Fibroblast of skin of right biceps (primary cell): ENCODE measurements at regions not wholly inside any gene's neighbourhood (a gene's known extent, or its start where the extent isn't known, plus 50 kb on each side); places are given as distances from the start of the nearest gene placed in this dataset.

Experiments
- DNase-seq: peaks from one replicate; pipeline ENCODE4 v3.0.0-alpha.2; 2013

DNA sequence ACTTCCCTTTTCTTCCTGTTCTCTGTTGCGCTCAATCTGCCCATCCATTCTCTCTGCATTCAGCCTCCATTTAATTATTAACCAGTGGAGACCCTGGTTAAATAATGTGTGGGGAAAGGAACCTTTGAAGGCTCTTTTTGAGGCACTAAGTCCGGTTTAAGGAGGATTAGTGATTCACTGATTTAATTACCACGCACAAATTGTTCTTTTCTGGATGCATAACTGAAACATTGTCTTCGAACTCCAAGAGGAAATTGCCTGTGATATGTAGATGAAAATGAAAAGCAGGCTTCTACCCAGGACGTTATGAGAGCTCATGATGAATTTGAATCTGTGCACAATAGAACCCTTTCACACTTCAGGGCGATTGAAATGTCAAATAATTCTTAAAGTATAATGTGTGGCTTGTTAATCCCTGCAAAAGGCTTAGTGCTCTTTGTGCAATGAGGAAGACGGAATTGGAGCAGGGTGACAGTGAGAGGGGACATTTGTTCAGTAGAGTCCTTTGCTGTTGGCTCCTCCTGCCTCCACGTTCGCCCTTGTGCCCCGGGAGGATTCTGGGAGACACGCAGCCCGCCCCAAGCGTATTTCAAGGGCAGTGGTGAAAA, 51.1 kb upstream of the ZNF236 start:
- DNase-seq = no peak

- DNase-seq = no peak
Observed at GRCh38 chr18:76767954-76768353, 54.4 kb upstream of the ZNF236 start.

- no peak for DNase-seq
Observed at GRCh38 chr18:76766429-76766828, 55.9 kb upstream of the ZNF236 start.

DNA sequence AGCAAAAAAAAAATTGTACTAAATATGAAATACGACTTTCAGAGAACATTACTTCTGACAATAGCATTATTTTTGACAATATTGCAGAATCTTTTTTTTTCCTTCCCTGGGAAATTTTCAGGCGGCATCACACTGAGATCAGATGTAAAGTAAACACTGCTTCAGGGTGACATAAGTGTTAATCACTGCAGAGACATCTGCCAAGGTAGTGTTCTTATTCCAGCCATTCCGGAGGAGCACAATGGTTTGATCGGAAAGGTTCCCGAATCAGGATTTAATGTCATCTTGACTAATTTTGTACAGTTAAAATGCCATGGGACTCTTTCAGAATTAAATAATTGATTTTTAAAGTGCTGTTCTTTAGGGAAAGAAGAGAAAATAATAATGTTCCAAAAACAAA, 56.7 kb upstream of the ZNF236 start:
- DNase-seq = no peak

GRCh38 chr18:76764291-76764901, 58.0 kb upstream of the ZNF236 start:
- no peak for DNase-seq

- DNase-seq = no peak
Observed at GRCh38 chr18:76759056-76759455, 63.3 kb upstream of the ZNF236 start.

GRCh38 chr18:76757925-76758324, 64.4 kb upstream of the ZNF236 start:
- no peak for DNase-seq

DNA sequence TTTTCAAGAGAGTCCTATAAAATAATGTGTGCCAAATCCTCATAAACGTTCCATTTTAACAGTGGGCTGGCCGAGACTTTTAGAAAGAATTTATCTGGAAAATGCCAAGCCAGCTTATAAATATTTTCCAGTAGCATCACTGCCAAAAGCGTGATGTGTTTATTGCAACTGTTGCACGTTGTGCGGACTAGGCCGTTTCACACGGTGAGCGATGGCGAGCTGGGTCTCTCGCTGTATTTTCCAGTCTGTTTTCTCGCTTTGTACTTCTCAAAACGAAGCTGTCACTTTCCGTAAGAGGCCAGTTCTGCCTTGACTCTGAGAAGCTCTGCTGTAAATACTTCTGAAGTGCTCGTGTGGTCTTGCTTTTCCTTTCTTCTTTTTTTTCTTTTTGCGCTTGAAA, 65.0 kb upstream of the ZNF236 start:
- DNase-seq = no peak

DNA sequence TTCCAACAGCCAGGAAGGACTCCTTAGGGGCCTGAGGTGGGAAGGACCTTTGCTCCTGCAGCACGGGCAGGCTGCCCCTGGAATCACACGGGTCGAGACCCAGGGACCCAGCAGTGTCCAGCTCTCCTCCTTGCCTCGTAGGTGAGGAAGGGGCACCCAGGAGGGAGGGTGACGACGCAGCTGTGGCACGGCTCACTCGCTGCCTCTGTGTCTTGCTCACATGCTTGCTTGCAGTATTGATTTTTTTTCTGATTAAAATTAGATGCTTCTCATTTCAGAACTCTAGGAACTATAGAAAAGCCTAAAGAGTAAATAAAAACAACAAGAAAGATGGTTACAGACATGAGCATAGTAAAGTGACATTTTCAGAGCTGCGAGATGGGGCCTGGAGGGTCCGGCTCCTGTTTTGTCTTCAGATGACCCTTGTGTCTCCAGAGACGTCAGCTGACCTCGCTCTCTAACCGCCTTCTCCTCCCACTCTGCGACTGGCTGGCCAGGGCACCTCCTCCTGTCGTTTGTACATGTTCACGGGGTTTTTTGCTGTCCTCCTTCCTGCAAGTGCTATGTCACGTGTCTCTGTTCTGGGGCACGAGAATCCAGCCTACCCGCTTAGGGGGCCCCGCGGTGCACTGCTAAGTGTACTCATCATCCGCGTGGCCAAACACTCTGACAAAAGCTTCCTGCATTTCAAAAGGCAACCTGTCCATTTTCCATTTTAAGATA, 65.7 kb upstream of the ZNF236 start:
- DNase-seq = no peak

GRCh38 chr18:76754351-76754750, 68.0 kb upstream of the ZNF236 start:
- DNase-seq = no peak

DNA sequence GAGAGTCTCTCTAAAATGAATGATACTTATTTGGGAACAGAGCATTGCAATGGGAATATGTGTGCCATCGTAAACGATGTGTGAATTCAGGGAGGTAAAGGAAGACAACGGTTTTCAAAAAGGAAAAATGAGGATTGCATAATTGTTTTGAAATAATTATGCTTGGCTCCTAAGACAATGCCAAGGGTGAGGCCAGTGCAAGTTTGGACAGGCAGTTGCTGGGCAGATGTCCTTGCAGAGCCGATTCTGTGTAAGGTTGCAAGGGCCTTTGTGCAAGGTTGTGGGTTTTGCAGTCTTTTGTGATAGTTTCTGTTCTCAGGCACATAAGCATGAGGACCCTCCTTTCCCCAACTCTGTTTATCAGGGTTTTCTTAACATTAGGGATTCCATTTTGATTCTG, 70.0 kb upstream of the ZNF236 start:
- no peak for DNase-seq

- no peak for DNase-seq
Observed at GRCh38 chr18:76750917-76751890, 71.2 kb upstream of the ZNF236 start.

- no peak for DNase-seq
Observed at GRCh38 chr18:76750269-76750668, 72.1 kb upstream of the ZNF236 start.

- DNase-seq = no peak
Observed at GRCh38 chr18:76747676-76748075, 74.7 kb upstream of the ZNF236 start.

DNA sequence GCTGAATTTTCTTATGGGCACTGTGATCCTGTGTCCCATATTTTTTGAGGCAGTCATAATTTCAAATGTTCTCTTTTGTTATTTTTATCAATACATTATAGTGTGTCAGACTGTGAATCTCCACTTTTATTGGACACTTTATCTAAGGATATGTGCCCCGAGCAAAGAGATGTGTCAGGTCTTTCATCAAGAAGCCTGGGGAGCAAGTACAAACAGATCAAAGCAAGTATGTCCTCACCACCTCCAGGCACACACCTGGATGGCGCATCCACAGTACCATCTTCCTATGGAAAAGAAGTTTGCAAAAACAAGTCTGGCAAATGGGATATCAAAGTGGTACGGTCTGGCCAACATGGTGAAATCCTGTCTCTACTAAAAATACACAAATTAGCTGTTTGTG, 81.0 kb upstream of the ZNF236 start:
- DNase-seq = no peak

GRCh38 chr18:76736309-76736708, 86.0 kb upstream of the ZNF236 start:
- DNase-seq = no peak

DNA sequence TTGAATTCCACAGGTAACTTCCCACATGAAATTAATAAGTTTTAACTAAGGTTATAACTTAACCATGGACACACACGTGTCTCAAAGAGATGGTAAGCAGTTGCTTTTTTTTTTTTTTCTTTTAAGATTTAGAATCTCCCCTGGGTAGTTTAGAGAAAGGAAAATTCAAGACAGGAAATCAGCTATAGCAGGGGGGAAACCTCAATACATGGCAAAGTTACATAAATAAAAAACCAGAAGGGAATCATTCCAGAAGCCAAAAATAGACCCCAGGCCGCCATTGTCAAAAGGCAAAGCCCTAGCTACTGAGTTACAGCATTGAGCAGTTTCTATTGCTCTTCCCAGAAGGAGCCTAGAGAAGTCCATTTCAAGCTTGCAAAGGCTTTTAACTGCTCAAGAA, 91.5 kb upstream of the ZNF236 start:
- DNase-seq = no peak

DNA sequence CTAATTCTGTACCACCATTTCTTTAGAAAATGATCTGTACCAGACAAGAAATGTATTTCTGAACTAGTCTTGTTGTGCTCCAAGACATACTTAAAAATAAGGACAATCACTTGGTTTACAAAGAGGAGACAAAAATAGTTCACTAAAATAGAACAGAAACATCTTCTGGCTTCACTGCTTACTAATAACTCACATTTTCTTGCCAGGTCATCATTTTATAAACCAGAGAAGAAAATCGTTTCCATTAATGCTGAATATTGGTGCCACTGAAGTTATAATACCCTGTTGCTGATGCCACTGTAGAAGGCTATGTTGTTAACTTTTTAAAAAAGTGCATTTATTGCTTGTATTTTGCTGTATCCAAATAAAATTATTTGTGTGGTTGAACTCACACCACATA, 94.8 kb upstream of the ZNF236 start:
- DNase-seq = no peak

- DNase-seq = no peak
Observed at GRCh38 chr18:76725445-76725844, 96.9 kb upstream of the ZNF236 start.

DNA sequence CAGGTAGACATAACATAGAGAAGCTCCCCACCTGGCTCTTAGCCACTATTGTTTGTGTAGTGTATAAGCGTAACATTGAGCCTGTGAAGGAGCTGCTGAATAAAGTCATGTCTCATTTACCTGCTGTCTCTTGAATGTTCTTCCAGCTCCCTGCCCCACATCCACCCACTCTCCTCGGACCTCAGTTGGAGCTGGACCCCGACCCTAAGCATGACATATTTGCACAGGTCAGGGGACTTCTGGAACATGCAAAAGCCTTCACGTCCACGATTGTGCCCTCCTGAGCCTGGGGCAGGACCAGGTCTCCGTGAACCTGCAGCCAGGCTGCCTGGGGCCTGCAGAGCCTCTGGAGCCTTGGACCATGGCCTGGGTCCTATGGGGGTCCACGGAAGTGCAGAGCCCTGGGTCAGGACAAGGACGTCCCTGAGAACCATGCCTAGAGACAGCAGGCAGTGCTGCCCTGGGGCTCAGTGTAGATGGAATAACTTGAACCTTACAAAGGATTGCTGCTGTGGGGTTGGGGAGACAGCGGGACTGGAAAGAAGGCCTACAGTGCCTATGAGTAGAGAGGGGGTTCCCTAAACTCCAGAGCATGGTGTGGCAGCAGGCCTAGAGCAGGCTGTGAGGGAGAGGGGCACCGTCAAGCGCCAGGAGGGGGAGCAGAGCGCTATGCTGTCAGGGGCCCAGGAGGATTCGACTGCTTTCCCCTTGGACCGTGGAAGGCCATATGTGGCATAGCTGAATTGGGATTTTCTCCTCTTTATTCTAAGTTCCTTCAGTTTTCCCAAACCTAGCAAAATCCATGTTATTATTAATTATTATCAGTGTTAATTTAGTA, 99.9 kb upstream of the ZNF236 start:
- no peak for DNase-seq

DNA sequence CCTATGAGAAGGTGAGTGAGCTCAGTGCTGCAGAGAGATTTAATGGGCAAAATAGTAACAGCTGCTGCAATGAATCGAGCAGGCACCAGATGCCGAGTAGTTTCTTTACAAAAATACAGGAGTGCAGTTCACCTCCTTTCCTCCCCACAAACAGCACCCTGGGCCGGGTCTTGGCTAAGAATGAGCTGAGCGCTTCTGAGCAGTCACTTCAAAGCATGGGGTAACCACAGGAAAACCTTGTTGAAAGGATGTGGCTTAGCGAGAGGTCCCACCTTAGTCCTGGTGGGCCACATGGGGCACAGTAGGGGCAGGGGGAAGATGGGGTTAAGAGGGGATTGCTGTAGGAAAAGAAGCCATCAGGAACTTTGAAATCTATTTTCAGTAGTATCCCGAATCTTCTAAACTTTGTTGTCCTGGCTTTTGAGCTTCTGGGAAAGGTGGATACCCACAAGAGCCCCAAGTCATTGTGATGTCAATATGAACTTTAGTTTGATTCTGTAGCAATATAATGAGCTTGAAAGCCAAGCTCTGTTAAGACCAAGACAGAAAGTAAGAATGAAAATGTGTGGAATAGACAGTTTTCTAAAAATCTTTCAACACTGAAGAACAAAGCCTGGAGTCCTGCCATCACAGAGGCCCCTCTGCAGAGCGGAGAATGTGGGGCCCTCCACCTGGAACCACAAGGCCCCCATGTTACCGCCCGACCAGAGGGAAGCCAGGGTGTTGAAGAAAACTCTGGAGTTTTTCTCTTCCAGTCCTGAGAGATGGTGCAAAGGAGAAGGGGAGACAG, 101.0 kb upstream of the ZNF236 start:
- no peak for DNase-seq

DNA sequence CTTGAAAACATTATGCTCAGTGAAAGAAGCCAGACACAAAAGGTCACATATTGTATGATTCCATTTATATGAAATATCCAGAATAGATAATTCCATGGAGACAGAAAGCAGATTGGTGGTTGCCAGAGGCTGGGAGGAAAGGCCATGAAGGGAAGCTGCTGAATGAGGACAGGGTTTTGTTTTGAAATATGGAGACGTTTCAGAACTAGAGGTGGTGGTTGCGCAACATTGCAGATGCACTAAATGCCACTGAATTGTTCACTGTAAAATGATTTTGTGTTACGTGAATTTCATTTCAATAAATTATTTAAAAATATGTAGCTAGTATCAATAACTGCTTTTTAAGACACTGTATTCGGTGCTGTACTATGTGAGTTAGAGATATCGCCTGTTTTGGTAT, 101.7 kb upstream of the ZNF236 start:
- DNase-seq = no peak
